AG04449 (cell line): ENCODE measurements at regions not wholly inside any gene's neighbourhood (a gene's known extent, or its start where the extent isn't known, plus 50 kb on each side); places are given as distances from the start of the nearest gene placed in this dataset.

Source experiments
- CTCF ChIA-PET: fragments of 350-600 bp; formaldehyde crosslinking; extraction: SDS; loops from one replicate; lab custom pipeline; 2021; ENCODE audit warnings: antibody characterized with exemption; lab: Yijun Ruan, JAX
- POLR2A ChIA-PET: fragments of 400-600, 350-600 bp; formaldehyde crosslinking; extraction: SDS; loops from one replicate; lab custom pipeline; 2020; ENCODE audit warnings: antibody characterized with exemption, inconsistent platforms; lab: Yijun Ruan, JAX
- DNase-seq: peaks from one replicate; pipeline ENCODE4 v3.0.0-alpha.2; 2010; ENCODE audit warnings: low read depth, low spot score
- H3K4me3 ChIP-seq: 2 replicates; pipeline ENCODE4 v1.5.1; 2011; ENCODE audit warnings: low read depth, mild to moderate bottlenecking, control low read depth, low read length
- TF ChIP-seq, protein P1 (sequence below): IDR thresholded peaks from one replicate; pipeline ENCODE4 v1.5.1; 2011; ENCODE audit warnings: mild to moderate bottlenecking, moderate library complexity, low read length, control low read depth, inconsistent platforms; ENCODE audit not compliant: insufficient read depth; ENCODE audit errors: missing control alignments

DNA sequence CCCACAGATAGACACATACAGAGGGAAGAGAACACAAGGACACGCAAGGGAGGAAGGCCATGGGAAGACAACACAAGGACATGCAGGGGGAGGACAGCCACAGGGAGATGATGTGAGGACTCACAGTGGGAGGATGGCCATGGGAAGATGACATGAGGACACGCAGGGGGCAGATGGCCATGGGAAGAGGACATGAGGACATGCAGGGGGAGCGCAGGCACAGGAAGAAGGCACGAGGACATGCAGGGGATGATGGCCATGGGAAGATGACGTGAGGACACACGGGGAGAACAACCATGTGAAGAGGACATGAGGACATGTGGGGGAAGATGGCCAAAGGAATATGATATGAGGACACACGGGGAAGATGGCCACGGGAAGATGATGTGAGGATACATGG lies 84.7 kb downstream of the UQCRFS1 start:
- ChIA-PET POLR2A (no interaction called here), CTCF (no interaction called here)
- no peak overlapping the region for H3K4me3 ChIP-seq
- TF ChIP-seq, protein P1, sequence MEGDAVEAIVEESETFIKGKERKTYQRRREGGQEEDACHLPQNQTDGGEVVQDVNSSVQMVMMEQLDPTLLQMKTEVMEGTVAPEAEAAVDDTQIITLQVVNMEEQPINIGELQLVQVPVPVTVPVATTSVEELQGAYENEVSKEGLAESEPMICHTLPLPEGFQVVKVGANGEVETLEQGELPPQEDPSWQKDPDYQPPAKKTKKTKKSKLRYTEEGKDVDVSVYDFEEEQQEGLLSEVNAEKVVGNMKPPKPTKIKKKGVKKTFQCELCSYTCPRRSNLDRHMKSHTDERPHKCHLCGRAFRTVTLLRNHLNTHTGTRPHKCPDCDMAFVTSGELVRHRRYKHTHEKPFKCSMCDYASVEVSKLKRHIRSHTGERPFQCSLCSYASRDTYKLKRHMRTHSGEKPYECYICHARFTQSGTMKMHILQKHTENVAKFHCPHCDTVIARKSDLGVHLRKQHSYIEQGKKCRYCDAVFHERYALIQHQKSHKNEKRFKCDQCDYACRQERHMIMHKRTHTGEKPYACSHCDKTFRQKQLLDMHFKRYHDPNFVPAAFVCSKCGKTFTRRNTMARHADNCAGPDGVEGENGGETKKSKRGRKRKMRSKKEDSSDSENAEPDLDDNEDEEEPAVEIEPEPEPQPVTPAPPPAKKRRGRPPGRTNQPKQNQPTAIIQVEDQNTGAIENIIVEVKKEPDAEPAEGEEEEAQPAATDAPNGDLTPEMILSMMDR: no peak
- DNase-seq: no peak

DNA sequence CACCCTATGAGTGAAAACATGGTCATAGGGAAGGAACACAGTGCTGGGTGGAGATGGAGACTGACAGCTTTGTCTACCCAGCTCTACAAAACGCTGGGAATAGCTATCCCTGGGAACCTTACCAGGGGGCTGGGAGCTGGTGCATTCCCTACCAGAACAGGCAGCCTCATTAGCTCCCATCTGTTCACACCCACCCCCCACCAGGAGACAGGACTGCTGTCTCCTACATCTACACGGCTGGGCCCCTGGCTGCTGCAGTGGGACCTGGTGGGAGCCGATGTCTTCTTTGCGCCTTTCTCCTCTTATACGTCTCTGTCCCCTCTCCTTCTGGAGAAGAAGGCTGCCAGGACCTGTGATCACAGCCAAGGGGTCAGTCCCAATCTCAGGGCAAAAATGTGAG lies 90.8 kb downstream of the UQCRFS1 start:
- no peak overlapping the region for H3K4me3 ChIP-seq
- no peak for DNase-seq
- TF ChIP-seq, protein P1: no peak
- ChIA-PET CTCF (interaction anchor here (1.0 to 4.4 kb wide), 3 partner anchors 243 to 387 kb away, joined by 3 to 25 read pairs (median 5); no protein-coding TSS in a partner anchor), POLR2A (no interaction called here)

DNA sequence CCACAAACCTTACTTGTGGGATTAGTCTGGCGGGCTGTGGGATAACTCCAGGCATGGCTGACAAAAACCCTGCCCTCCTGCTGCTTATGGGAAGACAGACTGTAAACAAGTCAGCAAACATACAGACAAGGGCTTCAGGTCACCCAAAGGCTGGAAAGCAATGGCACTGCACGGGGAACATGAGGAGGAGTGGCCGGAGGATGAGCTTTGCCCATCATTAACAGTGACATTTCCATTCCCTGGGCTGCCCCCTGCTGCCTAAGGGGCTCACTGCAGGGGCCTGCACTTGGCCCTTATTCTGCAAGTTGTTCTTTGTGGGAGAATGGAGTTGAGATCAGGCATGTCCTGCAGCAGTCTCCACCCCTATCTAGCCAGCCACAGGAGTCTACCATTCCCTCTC lies 91.3 kb downstream of the UQCRFS1 start:
- no peak overlapping the region for H3K4me3 ChIP-seq
- CTCF ChIA-PET: interaction anchor here (0.7 to 4.4 kb wide), 6 partner anchors 10 to 387 kb away, joined by 3 to 25 read pairs (median 3); no protein-coding TSS in a partner anchor
- DNase-seq: no peak
- TF ChIP-seq, protein P1: peak; percentile 25
- POLR2A ChIA-PET: interaction anchor here (0.7 kb wide), 1 partner anchor 425 kb away, joined by 3 read pairs; no protein-coding TSS in a partner anchor

DNA sequence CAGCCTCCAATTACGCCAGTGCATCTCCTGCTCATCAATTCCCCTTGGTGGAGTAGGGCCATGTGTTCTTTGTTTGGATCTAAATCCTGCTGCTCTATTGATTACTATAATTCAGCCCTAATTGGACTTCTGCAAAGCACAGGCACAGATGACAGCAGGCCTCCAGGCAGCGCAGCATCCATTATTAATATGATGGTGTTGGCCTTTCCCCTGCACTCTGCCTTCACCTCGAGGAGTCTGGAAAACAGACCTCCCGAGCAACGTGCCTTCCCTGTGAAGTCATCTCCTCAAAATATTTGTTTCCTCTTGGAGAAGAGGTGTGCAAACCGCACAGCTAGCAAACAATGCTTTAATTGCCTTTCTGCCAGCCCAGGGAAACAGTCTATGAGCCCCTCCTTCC lies 92.5 kb downstream of the UQCRFS1 start:
- TF ChIP-seq, protein P1: no peak
- no peak overlapping the region for H3K4me3 ChIP-seq
- CTCF ChIA-PET: interaction anchor here (1.4 to 4.4 kb wide), 3 partner anchors 9 to 384 kb away, joined by 3 to 25 read pairs (median 5); no protein-coding TSS in a partner anchor
- POLR2A ChIA-PET: no interaction called here
- DNase-seq: no peak

DNA sequence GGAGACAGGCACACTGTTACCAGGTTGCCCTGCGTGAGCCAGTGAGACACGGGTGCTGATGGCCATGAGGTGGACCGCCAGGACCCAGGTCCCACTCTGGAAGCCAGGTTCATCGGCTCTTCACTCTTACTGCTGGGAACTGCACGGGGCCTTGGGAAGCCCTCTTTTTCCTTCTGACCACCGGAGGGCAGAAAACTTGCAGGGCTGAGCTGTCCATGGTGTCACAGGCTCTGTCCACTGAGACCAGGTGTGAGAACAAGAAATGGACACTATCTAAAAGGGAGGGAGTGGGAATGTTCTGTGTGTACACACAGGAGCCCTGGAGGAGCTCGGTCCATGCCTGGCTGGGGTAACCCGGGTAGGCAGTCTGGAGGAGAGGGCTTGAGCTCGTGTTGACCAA lies 93.4 kb downstream of the UQCRFS1 start:
- no peak for DNase-seq
- POLR2A ChIA-PET: no interaction called here
- CTCF ChIA-PET: interaction anchor here (4.4 kb wide), 1 partner anchor 383 kb away, joined by 25 read pairs; no protein-coding TSS in a partner anchor

DNA sequence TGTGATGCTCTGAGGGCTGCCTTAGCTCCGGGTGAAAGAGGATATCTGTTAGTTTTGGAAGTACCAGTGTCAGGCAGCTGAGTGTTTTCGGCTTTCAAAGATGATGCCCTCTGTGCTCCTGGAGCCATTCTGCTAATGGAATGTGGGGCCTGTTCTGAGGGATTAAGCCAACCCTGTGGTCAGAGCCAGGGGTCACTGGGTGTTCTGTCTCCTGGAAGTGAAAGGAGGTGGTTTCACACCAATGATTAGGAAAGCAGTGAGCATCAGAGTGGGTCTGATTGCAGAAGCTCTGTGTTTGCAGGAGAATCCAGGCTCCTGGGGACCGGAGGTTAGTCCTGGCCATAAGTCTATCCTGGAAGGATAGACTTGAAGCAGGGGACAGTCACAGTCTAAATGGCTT lies 94.6 kb downstream of the UQCRFS1 start:
- CTCF ChIA-PET: no interaction called here
- TF ChIP-seq, protein P1: no peak
- no peak for DNase-seq
- H3K4me3 ChIP-seq: no peak overlapping the region
- POLR2A ChIA-PET: no interaction called here

More for the DNA sequence above, 93.4 kb downstream of the UQCRFS1 start:
- H3K4me3 ChIP-seq: no peak overlapping the region
- TF ChIP-seq, protein P1: no peak
